SJSA1 (cell line): ENCODE measurements at regions not wholly inside any gene's neighbourhood (a gene's known extent, or its start where the extent isn't known, plus 50 kb on each side); places are given as distances from the start of the nearest gene placed in this dataset.

Source experiments
- DNase-seq, 2 experiments: peaks; one replicate each; pipeline ENCODE4 v3.0.0-alpha.2; 2015 to 2020; ENCODE audit warnings: low spot score in 2 of 2, low read depth in 1 of 2
- H3K27ac ChIP-seq: fragments of 250-450 bp; sonication (Bioruptor Pico); 2 replicates; pipeline ENCODE4 v1.5.1; 2020; ENCODE audit warnings: mild to moderate bottlenecking, moderate library complexity
- H3K27me3 ChIP-seq: fragments of 250-450 bp; sonication (Bioruptor Pico); replicated peaks from 2 replicates; pipeline ENCODE4 v1.5.1; 2020; ENCODE audit warnings: mild to moderate bottlenecking, moderate library complexity
- H3K36me3 ChIP-seq: fragments of 250-450 bp; sonication (Bioruptor Pico); 2 replicates; pipeline ENCODE4 v1.5.1; 2020; ENCODE audit warnings: mild to moderate bottlenecking
- H3K4me1 ChIP-seq: fragments of 250-450 bp; sonication (Bioruptor Pico); replicated peaks from 2 replicates; pipeline ENCODE4 v1.6.1; 2021; ENCODE audit warnings: mild to moderate bottlenecking
- H3K4me3 ChIP-seq: fragments of 250-450 bp; sonication (Bioruptor Pico); 2 replicates; pipeline ENCODE4 v1.5.1; 2020; ENCODE audit warnings: mild to moderate bottlenecking
- H3K9me3 ChIP-seq: fragments of 250-450 bp; sonication (Bioruptor Pico); replicated peaks from 2 replicates; pipeline ENCODE4 v1.5.1; 2020; ENCODE audit warnings: mild to moderate bottlenecking

DNA sequence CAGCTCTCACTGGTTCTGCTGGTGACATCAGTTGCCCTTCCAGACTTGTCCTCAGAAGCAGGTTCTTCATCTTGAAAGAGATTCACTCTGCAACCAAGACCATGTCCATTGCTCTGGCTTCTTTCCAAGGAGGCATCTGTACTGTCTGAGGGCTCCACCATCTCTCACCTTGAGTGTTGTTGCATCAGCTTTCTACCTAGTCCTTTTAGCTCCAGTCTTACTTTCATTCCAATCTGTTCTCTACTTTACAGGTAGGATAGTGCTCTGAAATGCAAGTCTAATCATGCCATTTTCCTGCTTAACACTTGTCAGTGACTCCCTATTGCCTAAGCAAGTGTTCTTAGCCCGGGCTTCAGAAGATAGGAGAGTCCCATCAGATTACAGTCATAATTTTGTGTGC lies 117.7 kb downstream of the EN1 start:
- Histone ChIP-seq H3K9me3 (no peaks in the 10 kb centered on the region), H3K4me3 (no peak overlapping the region), H3K27ac (no peak overlapping the region), H3K36me3 (no peaks in the 10 kb centered on the region), H3K4me1 (no peaks in the 10 kb centered on the region), H3K27me3 (no peaks in the 10 kb centered on the region)
- DNase-seq: no peak

GRCh38 chr2:118728984-118729383 lies 118.5 kb downstream of the EN1 start:
- no peak for DNase-seq
- H3K27ac ChIP-seq: no peak overlapping the region

DNA sequence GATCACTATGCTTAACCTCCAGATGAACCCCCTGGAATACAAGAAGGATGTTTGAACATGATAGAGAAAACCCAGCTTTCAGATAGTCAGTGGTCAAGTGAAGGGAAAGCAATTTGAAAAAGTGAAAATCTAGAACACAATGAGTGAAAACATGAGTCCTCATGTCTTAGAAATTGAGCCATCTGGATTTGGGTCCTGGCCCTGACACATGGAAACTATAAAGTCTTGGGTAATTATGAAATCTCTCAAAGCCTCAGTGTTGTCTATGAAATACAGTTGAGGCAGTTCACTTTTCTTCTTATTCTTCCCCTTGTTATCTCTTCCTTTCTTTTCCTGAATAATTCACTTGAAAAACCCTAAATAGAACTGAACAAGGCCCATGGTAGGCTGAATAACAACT lies 120.6 kb downstream of the EN1 start:
- Histone ChIP-seq H3K4me1 (peaks cover 8% of the 10 kb centered on the region; the same call in 1 of the 2 replicates), H3K4me3 (no peak overlapping the region), H3K36me3 (no peaks in the 10 kb centered on the region), H3K27me3 (no peaks in the 10 kb centered on the region), H3K9me3 (no peaks in the 10 kb centered on the region), H3K27ac (no peak overlapping the region)
- DNase-seq: no peak

More at GRCh38 chr2:118728984-118729383, 118.5 kb downstream of the EN1 start:
- Histone ChIP-seq H3K9me3 (no peaks in the 10 kb centered on the region), H3K4me1 (no peaks in the 10 kb centered on the region), H3K27me3 (no peaks in the 10 kb centered on the region), H3K4me3 (no peak overlapping the region), H3K36me3 (no peaks in the 10 kb centered on the region)

- Histone ChIP-seq H3K27me3 (no peaks in the 10 kb centered on the region), H3K36me3 (no peaks in the 10 kb centered on the region), H3K9me3 (no peaks in the 10 kb centered on the region), H3K27ac (no peak overlapping the region), H3K4me1 (peaks cover 8% of the 10 kb centered on the region; the same call in 1 of the 2 replicates), H3K4me3 (no peak overlapping the region)
- DNase-seq: no peak
These were observed 124.1 kb downstream of the EN1 start for GRCh38 chr2:118723394-118723793.

DNA sequence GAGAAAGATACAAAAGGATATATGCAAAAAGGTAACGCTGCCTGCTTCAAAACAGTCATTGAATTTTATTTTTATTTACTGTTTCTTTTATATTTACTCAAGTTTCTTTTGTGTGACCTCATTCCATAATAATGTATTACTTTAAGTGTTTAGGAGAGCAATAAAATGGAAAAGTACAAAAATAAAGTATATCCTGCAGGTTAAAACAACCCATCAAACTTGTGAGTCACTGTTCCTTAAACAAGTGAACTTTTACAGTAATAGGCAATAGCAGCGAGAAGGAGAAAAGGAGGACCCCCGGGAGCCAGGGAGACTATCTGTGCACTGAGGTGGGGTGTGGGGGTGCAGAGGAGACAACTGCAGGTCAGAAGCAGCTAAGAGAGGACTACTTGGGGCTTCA lies 124.5 kb downstream of the EN1 start:
- no peaks in the 10 kb centered on the region for H3K27me3 ChIP-seq
- H3K4me1 ChIP-seq: peaks cover 8% of the 10 kb centered on the region; the same call in 1 of the 2 replicates
- no peaks in the 10 kb centered on the region for H3K9me3 ChIP-seq
- no peak overlapping the region for H3K27ac ChIP-seq
- DNase-seq: no peak
- H3K4me3 ChIP-seq: no peak overlapping the region
- H3K36me3 ChIP-seq: no peaks in the 10 kb centered on the region

- Histone ChIP-seq H3K4me1 (peaks cover 8% of the 10 kb centered on the region; the same call in 1 of the 2 replicates), H3K4me3 (no peak overlapping the region), H3K36me3 (no peaks in the 10 kb centered on the region), H3K9me3 (no peaks in the 10 kb centered on the region), H3K27ac (no peak overlapping the region), H3K27me3 (no peaks in the 10 kb centered on the region)
- no peak for DNase-seq
These were observed 125.5 kb downstream of the EN1 start for GRCh38 chr2:118721817-118722551.

DNA sequence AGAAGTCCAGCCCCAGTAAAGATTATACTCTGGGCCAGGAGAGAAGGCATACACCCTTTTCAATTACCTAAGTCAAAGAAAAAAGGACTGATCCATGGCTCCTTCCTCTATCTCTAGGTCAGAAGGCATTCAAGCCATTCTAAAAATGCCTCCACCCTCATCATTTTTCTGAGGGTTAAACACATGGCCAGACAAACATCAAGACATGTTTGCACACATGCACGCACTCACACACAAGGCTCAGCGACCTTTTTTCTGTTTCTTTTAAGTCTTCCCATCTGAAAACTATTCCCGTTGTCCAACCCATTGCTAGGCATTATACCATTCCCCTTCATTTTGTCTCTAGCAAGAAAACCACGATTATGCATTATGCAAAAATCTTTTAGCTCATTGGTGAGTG lies 126.6 kb downstream of the EN1 start:
- Histone ChIP-seq H3K27me3 (no peaks in the 10 kb centered on the region), H3K36me3 (no peaks in the 10 kb centered on the region), H3K4me1 (peaks cover 11% of the 10 kb centered on the region; the same call in 1 of the 2 replicates), H3K4me3 (no peak overlapping the region), H3K27ac (no peak overlapping the region), H3K9me3 (no peaks in the 10 kb centered on the region)
- DNase-seq: no peak

DNA sequence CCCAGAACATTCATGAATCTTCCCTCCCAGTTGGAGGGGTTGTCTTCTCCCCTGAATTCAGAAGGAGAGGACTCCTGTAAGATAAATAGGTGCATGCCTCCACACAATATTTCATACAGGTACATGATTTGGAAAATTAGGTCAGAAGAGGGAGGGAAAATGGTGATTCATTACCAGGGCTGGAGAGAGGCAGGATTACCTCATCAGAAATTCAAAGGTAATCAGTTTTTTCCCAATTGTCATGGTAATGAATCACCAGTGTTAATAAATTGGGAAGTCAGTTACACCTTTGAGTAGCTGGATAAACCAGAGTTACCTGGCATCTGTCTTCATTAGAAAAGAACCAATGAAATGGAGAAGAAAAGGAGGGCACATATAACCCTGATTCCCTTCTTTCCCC lies 128.5 kb downstream of the EN1 start:
- Histone ChIP-seq H3K9me3 (no peaks in the 10 kb centered on the region), H3K4me1 (peaks cover 11% of the 10 kb centered on the region; the same call in 1 of the 2 replicates), H3K36me3 (no peaks in the 10 kb centered on the region), H3K27me3 (no peaks in the 10 kb centered on the region), H3K4me3 (no peak overlapping the region), H3K27ac (no peak overlapping the region)
- DNase-seq: no peak

- 0 out of 2 replicates have a peak, but pooled peaks cover 3% of the 10 kb centered on the region for H3K4me1 ChIP-seq
These were observed 131.3 kb downstream of the EN1 start for GRCh38 chr2:118716102-118716501.

GRCh38 chr2:118714118-118714517 lies 133.3 kb downstream of the EN1 start:
- Histone ChIP-seq H3K36me3 (no peaks in the 10 kb centered on the region), H3K27me3 (no peaks in the 10 kb centered on the region), H3K4me3 (no peak overlapping the region), H3K27ac (no peak overlapping the region), H3K9me3 (no peaks in the 10 kb centered on the region), H3K4me1 (0 out of 2 replicates have a peak, but pooled peaks cover 3% of the 10 kb centered on the region)
- DNase-seq: no peak

More at GRCh38 chr2:118716102-118716501, 131.3 kb downstream of the EN1 start:
- Histone ChIP-seq H3K27ac (no peak overlapping the region), H3K4me3 (no peak overlapping the region), H3K27me3 (no peaks in the 10 kb centered on the region), H3K36me3 (no peaks in the 10 kb centered on the region), H3K9me3 (no peaks in the 10 kb centered on the region)
- DNase-seq: no peak

- H3K4me1 ChIP-seq: 0 out of 2 replicates have a peak, but pooled peaks cover 3% of the 10 kb centered on the region
- no peaks in the 10 kb centered on the region for H3K36me3 ChIP-seq
- no peak overlapping the region for H3K4me3 ChIP-seq
- no peaks in the 10 kb centered on the region for H3K27me3 ChIP-seq
- no peak for DNase-seq
- H3K27ac ChIP-seq: no peak overlapping the region
- no peaks in the 10 kb centered on the region for H3K9me3 ChIP-seq
These were observed 135.8 kb downstream of the EN1 start for GRCh38 chr2:118711603-118712002.

GRCh38 chr2:118710481-118710880 lies 137.0 kb downstream of the EN1 start:
- no peaks in the 10 kb centered on the region; the same call in 1 of the 2 replicates for H3K4me1 ChIP-seq
- DNase-seq: no peak
- no peaks in the 10 kb centered on the region for H3K27me3 ChIP-seq
- no peak overlapping the region for H3K27ac ChIP-seq
- H3K9me3 ChIP-seq: no peaks in the 10 kb centered on the region
- no peaks in the 10 kb centered on the region for H3K36me3 ChIP-seq
- no peak overlapping the region for H3K4me3 ChIP-seq

DNA sequence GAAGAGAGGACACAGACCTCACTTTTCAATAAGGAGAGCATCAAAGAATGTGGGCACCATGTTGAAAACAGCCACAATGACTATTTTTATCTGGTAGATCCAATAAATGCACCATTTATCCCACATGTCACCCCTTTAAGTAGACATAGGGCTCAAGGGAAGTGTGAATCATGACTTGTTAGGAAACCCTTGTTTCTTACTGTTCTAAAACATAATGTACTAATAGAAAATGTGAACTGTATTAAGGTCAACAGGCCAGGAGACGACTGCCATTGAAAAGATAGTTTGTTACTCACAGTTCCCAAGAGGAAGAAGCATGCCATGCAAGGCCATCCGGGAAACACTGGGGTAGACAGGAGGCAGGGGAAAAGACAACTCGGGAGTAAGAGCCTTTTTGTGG lies 137.7 kb downstream of the EN1 start:
- Histone ChIP-seq H3K36me3 (no peaks in the 10 kb centered on the region), H3K27ac (no peak overlapping the region), H3K27me3 (no peaks in the 10 kb centered on the region), H3K4me1 (peaks cover 6% of the 10 kb centered on the region), H3K9me3 (no peaks in the 10 kb centered on the region), H3K4me3 (no peak overlapping the region)
- DNase-seq: no peak

DNA sequence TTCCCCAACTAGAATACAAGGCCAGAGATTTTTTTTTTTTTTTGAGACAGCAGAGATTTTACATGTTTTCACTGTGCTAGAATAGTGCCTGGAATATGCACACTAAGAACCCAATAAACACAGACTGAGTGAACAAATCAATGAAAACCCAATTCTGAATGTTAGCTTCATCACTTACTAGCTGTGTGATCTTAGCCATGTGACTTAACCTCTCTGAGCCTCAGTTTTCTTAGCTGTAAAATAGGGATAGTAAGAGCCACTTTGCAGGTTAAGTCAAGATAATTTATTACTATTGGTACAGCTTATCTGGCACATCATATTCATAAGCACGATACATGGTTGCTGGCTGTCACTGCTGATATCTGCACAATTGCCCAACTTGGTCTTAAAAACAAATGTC lies 140.6 kb downstream of the EN1 start:
- no peak for DNase-seq
- peaks cover 10% of the 10 kb centered on the region for H3K4me1 ChIP-seq
- H3K9me3 ChIP-seq: no peaks in the 10 kb centered on the region
- H3K27me3 ChIP-seq: no peaks in the 10 kb centered on the region
- H3K4me3 ChIP-seq: no peak overlapping the region
- H3K27ac ChIP-seq: no peak overlapping the region
- no peaks in the 10 kb centered on the region for H3K36me3 ChIP-seq
